NCI-H2171 treated with DMSO at 0.1 percent for 48 hours (cell line): ENCODE measurements at regions not wholly inside any gene's neighbourhood (a gene's known extent, or its start where the extent isn't known, plus 50 kb on each side); places are given as distances from the start of the nearest gene placed in this dataset.

Experiments used
- DNase-seq: peaks from one replicate; lab custom pipeline; 2025; lab: John Stamatoyannopoulos, UW

DNA sequence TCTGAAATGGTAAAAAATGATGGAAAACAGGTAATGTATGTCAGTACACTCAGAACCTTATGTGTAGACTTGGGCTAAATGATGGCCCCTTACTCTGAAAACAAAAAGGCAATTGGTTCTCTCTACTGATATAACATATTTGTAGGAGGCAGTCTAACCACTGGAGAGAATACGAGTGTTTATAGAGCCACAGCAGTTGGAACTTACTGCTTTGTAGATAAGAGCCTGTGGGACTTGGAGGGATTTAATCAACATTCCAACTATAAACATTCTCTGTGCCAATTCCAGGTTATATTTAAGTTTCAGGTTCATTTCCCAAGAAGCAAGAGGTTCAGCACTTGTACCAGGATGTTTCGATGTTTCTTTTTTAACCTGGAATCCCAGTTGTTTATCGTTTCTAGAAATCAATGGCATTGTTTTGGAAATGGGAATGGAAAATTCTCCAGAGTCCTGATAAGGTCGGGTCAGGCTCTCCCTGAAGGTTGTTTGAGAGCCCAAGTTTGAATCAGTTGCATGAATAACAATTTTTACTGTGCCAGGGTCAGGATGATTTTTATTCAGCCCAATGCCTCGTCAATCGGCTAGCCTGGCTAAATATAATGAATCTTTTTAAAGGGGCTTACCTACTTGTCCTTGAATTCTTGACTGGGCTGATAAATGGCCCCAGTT lies 278.4 kb upstream of the FAM98A start:
- DNase-seq: no peak

DNA sequence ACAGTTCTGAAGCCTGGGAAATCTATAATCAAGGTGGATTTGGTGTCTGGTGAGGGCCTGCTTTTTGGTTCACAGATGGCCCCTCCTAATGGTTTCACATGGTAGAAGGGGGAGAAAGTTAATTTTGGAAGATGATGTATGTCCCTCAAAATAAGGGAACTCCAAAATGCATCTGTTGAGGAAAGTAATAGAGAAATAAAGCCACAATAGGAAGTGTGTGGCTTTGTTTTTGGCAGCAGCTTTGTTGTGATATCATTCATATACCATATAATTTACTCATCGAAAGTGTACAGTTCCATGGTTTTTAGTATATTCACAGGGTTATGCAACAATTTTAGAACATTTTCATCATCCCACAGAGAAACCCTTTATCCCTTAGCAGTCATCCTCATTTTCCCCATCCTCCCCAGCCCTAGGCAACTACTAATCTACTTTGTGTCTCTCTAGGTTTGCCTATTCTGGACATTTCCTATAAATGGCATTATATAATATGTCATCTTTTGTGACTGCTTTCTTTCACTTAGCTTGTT lies 274.0 kb upstream of the FAM98A start:
- DNase-seq: no peak

DNA sequence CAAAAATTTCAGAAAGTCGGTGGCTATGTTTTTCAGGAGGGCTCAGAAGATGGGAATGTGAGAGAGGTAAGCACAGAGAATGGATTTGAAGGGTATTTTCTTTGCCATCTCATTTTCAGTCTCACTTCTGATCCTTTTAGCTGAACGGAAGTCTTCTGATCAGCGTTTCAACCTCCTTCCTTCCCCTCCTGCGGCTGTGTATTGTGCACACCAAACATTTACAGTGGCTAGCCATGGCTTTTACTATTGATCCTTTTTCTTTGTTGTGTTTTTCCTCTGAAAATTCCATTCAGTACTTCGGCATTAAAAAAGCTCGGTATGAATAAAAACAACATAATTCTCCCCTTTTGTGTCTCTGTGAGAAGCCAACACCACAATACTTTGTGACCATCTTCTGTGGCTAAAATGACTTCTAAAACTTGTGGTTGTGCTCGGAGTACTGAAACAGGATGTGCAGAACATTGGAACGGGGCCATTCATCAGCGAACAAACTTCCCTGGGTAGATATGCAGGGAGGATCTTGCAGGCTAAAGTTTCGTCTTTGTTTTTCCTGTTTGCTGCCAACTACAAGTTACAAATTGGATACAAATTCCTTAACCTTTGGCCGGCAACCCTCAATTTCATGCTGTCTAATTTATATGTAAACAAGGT lies 260.8 kb upstream of the FAM98A start:
- no peak for DNase-seq

DNA sequence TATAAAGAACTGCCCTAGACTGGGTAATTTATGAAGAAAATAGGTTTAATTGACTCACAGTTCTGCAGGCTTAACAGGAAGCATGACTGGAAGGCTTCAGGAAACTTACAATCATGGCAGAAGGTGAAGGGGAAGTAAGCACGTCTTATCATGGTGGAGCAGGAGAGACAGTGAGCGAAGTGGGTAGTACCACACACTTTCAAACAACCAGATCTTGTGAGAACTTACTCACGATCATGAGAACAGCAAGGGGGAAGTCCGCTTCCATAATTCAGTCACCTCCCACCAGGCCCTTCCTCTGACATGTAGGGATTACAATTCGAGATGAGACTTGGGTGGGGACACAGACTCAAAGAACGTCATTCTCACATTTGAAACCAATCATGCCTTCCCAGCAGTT lies 260.1 kb upstream of the FAM98A start:
- no peak for DNase-seq

DNA sequence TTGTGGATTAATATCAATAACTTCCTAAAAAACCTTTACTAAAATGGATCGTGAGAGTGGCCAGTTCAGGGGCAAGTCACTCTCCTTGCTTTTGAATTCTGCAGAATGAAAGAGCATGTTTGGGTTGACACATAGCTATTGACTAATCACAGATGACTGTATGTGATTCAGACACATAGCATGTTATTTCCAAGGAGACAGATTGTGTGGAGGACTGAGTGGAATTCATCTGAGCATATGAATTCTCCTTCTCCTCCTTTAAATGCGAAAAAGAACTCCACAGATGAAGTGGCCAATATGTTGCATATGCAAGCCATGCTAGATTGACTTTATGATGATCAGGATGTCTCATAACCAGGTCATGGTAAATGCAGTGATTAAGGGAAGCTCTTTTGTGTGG lies 249.4 kb upstream of the FAM98A start:
- DNase-seq: no peak

DNA sequence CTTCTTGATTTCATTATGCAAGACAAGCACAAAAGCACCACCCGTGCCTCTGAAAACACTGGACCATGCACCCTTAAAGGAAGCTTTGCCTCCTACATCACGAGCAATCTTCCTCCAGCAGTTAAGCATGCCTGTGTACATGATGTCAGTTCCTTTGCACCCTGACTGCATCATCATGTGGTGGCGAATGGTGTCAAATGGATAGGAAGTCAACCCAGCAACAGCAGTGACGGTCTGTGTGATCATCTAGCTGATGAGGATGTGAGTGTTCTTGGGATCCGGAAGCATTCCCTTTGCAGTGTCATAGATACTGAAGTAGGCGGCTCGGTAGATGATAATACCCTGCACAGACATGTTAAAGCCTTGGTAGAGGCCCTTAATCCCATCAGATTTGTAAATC lies 240.7 kb upstream of the FAM98A start:
- DNase-seq: no peak

DNA sequence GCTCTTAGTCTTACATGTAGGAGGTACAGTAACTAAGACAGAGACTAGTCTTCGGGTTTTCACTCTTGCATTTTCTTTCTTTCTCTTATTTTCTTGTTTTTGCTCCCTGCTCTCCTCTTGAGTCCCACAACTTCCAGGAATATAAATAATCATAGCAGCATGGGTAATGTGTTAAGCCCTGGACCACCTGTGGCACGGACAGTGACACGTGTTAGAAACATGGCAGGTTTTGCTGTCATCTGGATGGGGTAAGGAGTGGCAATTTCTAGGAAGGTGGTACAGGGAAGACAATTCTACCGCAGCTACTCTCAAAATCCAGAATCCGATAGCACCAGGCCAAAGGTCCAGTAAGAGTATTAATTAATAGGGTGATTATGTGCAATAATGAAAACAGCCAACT lies 237.5 kb upstream of the FAM98A start:
- no peak for DNase-seq

DNA sequence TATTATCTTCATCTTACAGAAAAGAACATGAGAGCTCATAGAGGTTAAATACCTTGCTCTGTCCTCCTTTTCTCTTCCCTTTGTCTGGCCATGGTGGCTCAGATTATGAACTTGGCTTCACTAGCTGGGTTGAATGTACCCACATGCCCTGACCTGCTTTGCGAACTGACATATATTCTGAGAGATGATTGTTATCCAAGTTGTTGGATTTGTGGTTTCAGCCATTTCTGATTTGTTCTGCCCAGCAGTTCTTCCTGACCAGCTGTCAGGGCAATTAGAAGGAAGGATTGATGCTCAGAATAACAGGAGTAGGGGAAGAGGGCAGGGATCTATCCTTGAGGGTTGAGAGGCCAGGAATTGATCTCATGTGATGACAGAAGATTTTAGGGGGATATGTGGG lies 236.8 kb upstream of the FAM98A start:
- no peak for DNase-seq

DNA sequence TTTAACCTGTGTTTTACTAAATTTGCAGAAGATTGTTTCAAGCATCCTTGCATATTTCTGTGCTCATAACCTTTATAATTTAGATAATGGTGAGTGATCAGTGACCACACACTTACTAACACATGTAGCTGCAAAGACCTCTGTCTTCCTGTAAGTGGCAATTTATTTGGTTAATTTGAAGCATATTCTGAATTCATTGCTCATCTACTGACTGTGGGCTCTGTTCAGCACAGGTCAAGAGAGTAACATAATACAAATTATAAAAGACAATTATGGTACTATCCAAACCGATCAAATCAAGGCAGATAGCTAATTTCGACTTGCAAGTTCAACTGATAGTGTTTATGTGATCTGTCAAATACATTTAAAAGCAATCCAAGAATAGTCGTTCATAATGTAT lies 223.9 kb upstream of the FAM98A start:
- DNase-seq: no peak

DNA sequence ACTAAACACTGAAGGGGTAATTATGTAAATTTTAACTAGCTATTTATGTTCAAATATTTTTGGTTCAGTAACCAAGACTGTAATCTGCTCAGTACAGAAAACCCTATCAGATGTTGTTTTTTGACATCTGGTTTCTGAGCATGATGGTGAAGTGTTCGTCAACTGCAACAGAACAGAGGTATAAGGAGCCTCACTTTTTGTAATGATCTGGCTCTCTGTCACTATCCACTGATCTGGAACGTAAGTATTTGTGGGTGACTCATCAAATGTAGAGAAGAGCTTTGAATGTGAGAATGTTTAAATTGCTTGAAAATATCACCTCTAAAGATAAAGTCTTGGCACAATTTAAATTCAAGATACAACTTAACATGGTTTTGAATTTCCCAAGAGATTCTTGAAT lies 213.6 kb upstream of the FAM98A start:
- DNase-seq: no peak

DNA sequence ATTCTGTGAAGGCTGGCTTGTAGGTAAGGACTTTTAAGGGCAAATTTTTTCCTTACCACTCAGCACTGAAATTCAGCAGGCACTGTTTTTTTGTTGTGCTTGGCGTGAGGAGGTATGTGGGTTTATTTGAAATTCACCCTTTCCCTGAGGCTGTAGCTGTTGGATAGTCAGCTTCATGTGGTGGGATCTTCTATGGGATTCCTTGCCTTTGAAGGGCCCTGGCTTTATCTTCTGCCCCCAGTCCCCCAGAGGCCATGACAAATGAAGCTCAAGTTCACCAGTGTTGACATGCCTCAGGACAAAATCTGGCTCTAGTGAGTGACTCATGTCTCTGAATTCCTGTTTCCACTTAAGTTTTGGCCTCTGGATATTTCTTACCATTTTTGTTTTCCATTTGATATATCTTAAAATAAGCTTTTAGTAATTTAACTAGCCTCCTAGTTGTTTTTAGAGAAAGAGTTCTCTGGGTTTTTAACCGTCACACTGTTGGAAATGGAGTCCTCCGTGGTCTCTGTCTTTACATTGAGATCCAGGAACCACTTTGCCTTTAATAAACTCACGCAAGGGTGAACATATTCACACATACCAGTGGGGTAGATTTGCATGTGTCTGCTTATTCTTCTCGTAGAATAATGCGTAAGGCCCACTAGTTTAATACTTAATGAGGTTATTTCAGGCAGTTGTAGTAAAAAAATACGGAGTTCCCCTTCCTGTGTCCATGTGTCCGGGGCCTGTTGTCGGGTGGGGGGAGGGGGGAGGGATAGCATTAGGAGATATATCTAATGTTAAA lies 211.1 kb upstream of the FAM98A start:
- no peak for DNase-seq

DNA sequence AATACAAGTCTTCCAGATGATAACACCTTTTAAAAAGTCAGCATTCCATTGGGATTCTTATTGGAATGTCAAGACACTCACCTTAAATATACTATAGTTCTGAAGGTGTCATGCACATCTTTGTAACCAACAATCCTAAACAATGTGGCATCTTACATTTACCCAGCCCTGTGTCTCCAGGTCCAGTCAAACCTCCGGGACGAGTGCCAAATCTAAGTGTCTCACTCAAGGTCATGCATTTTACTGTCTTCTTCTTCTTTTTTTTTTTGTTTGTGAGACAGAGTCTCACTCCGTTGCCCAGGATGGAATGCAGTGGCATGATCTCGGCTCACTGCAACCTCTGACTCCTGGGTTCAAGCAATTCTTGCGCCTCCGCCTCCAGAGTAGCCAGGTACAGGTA lies 206.9 kb upstream of the FAM98A start:
- DNase-seq: no peak

DNA sequence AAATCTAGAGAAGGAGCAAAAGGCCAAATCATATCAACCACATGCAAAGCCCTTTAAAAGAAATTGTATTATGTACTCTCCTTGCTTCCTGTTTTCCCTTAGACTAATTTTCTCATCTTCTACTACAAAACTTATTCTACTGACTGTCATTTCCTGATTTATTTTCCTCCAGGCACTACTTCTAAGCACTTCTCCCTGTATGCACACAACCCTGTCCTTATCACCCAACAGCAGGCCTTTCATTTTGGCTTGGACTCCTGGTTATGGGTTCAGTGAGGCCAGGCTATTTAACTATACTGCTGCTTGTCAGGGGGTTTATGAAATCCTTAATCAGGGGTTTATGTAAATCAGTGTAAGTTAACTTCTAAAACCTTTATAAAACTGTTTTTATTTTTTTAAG lies 205.1 kb upstream of the FAM98A start:
- DNase-seq: no peak

DNA sequence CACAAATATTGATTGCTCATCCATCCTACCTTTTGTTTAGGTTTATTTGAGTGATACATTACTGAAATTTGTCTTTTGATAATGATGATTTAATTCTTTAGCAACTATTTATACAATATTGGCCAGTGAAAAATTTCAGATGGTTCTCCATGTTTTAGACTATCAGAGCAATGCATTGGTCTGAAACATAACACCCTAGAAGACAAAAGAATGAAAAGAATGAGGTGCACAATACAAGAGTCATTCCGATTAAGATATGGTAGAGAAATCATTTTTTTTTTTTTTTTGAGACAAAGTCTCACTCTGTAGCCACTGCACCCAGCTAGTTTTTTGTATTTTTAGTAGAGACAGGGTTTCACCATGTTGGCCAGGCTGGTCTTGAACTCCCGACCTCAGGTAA lies 197.4 kb upstream of the FAM98A start:
- no peak for DNase-seq

DNA sequence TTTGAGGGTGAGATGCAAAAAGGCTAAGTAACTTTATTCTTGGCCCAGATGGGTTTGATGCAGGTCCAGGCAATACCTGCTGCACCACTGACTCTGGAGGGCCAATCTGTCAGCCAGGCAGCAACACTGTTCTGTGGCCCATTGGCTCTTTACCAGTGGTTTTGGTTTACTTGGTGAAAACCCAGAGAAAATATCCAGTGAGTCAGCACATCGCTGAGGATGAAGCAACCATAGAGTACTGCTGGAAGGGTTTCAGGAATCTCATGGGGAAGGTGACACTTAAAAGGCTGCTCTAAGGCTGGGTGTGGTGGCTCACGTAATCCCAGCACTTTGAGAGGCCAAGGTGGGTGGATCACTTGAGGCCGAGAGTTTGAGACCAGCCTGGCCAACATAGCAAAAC lies 192.5 kb upstream of the FAM98A start:
- no peak for DNase-seq

DNA sequence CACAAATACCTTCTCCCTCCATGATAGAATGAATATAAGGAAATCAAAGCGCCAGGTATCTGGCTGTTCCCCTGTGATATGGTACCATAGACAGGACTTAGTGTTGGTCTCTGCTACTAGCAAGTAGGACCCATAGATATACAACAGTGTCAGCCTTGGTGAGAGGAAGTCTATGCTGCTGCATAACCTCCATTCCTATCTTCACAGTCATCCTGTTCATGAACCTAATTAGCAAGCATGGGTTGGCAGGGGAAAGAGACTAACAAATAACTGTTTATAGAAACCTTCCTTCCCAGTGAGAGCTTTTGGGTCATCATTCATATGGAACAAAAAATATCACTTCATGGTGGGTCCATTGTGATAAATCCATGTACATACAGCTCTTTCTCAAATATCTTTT lies 188.9 kb upstream of the FAM98A start:
- DNase-seq: no peak

DNA sequence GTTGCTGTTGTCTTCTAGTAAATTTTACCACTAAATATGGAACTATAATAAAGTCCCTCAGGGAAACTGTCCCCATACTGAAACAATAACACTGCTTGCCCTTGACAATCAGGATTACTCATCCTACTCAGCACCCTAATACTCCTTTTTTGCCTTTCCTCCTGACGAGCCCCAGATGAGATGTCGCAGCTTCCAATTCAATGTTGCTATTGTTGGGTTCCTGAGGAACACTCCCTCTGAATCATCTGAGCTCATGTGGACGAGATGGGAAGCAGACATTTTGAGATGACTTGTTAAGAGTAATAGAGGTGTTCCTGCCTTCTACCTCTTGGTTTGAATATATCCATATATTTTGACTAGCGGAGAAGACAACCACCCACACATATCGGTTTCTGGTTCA lies 187.8 kb upstream of the FAM98A start:
- no peak for DNase-seq

DNA sequence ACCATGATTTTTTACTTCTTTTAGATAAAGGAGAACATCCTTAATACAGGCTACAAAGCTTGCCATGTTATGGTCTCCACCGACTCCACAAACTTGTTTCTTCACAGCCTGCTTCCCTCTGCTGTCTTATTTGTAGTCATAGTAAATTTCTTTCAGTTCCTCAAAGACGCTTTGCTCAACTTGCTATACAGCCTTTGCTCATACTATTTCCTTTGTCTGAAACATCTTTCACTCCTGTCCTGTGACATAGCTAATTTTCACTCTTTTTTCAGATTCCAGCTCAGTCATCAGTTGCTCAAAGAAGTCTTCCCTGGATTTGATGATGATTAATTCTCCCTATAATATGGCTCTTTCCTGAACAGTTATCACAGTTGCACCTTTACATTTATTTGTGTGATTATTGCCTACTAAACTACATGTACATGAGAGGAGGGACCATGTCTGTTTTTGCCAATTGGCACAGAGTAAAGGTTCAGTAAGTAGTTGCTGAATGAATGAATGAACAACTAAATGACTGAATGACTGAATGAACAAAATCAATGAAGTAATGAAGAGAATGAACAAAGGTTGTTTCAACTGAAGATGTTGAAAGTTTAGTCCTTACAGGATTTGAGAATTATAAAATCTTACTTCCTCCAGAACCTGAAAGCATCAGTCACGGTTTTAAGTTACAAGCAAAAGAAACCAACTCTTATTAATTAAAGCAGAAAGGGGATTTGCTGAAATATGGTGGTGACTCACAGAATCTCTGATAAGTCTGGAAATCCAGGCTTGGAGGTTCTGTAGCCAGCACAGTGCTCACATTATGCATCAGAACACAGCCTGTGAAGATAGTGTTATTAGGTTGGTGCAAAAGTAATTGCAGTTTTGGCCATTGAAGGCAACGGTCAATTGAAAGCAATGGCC lies 186.4 kb upstream of the FAM98A start:
- DNase-seq: no peak

DNA sequence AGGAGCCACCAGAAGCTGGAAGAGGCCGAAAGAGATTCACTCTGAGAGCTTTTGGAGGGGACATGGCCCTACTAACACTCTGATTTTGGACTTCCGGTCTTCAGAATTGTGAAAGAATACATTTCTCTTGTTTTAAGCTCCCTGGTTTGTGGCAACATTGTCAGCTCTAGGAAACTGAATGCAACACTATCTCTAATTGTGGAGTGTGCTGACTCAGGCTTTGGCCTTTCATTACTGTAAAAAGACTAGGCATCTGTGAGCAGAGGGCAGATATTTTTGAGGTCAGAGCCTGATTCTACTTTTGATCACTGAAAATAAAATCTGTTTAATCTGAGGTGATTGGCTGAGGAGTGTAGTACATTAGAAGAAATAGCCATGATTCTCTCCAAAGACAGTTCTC lies 185.4 kb upstream of the FAM98A start:
- DNase-seq: no peak

DNA sequence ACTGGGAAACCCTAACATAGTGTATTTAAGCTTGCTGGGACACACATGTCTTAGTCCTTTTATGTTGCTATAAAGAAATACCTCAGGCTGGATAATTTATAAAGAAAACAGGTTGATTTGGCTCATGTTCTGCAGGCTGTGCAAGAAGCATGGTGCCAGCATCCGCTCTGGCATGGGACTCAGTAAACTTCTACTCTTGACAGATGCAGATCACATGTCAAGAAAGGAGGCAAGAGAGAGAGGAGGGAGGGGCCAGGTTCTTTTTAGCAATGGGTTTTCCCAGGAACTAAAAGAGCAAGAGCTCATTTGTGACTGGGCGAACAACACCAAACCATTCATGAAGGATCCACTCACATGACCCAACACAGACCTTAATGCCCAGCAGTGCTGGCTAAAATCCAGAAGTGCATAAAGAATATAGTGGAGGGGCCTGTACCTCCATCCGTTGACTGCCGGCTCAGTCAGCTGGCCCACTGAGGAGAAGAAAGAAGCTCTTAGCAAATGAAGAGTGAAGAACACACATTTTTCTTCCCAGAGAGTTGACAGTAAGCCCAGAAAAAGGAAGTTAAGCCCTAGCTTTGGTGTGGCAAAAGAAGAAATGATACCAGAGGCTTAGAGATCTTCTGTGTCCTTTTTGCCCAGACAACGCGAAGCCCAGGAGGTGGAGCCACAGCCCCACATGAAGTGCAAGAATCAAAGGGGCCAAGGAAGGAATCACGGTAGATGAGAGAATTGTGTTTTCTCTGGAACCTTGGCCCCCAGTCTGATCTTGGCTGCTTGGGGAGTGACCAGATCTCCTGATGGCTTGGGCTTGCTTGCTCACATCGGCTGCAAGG lies 183.5 kb upstream of the FAM98A start:
- DNase-seq: no peak

DNA sequence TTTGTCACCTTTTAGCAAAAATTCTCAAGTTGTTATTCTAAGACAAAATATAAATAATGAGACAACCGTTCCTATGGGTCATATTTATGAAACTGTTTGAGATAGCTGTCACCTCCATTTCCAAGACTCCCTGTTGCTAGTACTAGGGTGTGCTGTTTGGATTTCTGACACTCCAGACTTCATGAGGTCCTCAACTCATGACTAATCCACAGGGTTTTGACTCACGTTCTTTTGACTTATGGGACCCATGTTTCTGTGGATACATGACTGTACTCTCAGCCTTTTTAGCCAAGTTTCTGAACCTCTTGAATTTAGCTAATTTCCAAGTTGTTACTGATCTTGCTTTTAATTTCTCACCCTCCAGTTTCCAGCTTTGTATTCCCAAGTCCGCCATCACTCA lies 178.7 kb upstream of the FAM98A start:
- no peak for DNase-seq
